Esophagus (tissue), 2 donors: ENCODE measurements at regions not wholly inside any gene's neighbourhood (a gene's known extent, or its start where the extent isn't known, plus 50 kb on each side); places are given as distances from the start of the nearest gene placed in this dataset.
"Not testable (repeated sequence)": the region's sequence is repeated elsewhere in the genome, so short reads cannot be mapped to it uniquely, and the experiment has no call there.

Source experiments
- H3K27ac ChIP-seq, 2 donors: one replicate each; pipeline ENCODE4 v1.5.1; 2013; ENCODE audit warnings: low read depth in 2 of 2, mild to moderate bottlenecking in 2 of 2, inconsistent platforms in 1 of 2, low read length in 1 of 2, moderate library complexity in 1 of 2
- H3K27me3 ChIP-seq, 2 donors: one replicate each; pipeline ENCODE4 v1.6.1; 2013; ENCODE audit warnings: low read length in 2 of 2, control low read depth in 1 of 2, mild to moderate bottlenecking in 1 of 2; ENCODE audit not compliant: insufficient read depth in 2 of 2, control insufficient read depth in 1 of 2
- H3K36me3 ChIP-seq, 2 donors: one replicate each; pipeline ENCODE4 v1.6.1; 2013; ENCODE audit warnings: low read length in 1 of 2; ENCODE audit not compliant: control insufficient read depth in 2 of 2, insufficient read depth in 2 of 2
- H3K4me1 ChIP-seq, 2 donors: one replicate each; pipeline ENCODE4 v1.6.1; 2013; ENCODE audit warnings: low read length in 1 of 2; ENCODE audit not compliant: control insufficient read depth in 2 of 2, insufficient read depth in 2 of 2
- H3K4me3 ChIP-seq, 2 donors: one replicate each; pipeline ENCODE4 v1.5.1; 2013; ENCODE audit warnings: low read length in 2 of 2, mild to moderate bottlenecking in 2 of 2, low read depth in 1 of 2, moderate library complexity in 1 of 2
- H3K9me3 ChIP-seq, 2 donors: one replicate each; pipeline ENCODE4 v1.6.1; 2013; ENCODE audit warnings: mild to moderate bottlenecking in 2 of 2, low read depth in 1 of 2, low read length in 1 of 2, moderate library complexity in 1 of 2; ENCODE audit not compliant: control insufficient read depth in 2 of 2, insufficient read depth in 1 of 2
- WGBS, 2 donors: extraction: QIAGEN DNeasy Blood & Tissue Kit; methylation state at CpG; one replicate each; pipeline ENCODE4 v1.1.7; 2013; 5-methylcytosine and 5-hydroxymethylcytosine counted together
- donor health status: healthy with polysubstance abuse.
- donor health status: Bipolar disorder and iron deficiency.

DNA sequence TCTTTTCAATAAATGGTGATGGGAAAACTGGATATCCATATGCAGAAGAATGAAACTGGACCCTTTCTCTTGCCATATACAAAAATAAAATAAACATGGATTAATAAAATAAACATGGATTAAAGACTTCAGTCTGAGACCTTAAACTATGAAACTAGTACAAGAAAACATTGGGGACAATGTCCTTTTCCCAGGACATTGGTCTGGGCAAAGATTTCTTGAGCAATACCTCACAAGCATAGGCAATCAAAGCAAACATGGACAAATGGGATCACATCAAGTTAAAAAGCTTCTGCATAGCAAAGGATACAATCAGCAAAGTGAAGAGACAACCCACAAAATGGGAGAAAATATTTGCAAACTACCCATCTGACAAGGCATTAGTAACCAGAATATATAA, 108.5 kb downstream of the SOX3 start:
- H3K36me3 ChIP-seq, H3K9me3 ChIP-seq, H3K27ac ChIP-seq, H3K4me1 ChIP-seq, H3K4me3 ChIP-seq, H3K27me3 ChIP-seq: not testable (repeated sequence)

GRCh38 chrX:140393507-140393906, 111.4 kb downstream of the SOX3 start:
- Histone ChIP-seq H3K4me1 (no peaks in the 10 kb centered on the region), H3K4me3 (no peak overlapping the region), H3K27me3 (no peaks in the 10 kb centered on the region), H3K9me3 (no peaks in the 10 kb centered on the region), H3K36me3 (no peaks in the 10 kb centered on the region), H3K27ac (no peak overlapping the region)

- Histone ChIP-seq H3K4me1 (no peaks in the 10 kb centered on the region), H3K4me3 (no peak overlapping the region), H3K27me3 (no peaks in the 10 kb centered on the region), H3K9me3 (peaks cover 0 to 2% of the 10 kb centered on the region in 2 donors), H3K27ac (no peak overlapping the region), H3K36me3 (no peaks in the 10 kb centered on the region)
- WGBS, 2 donors = 32 to 36% methylated on average over 3 of the region's 3 CpGs
Observed at GRCh38 chrX:140391313-140391712, 113.6 kb downstream of the SOX3 start.

DNA sequence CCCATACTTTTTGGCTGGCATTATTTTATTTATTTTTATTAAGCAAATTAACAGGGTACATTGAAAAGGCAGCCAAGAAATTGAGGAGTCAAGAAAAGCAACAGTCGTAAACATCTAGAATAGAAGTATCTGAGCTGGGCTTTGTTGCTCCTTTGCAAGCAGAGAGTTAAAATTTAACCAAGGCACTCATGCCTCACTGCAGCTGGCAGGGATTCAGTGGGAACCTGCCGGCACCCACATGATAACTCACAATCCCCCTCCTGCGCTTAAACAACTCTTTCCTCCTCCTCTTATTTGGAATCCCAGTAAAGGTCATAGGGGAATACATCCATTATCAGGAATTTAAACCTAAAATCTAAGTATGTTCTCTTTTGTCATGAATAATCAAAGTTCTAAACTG, 115.5 kb downstream of the SOX3 start:
- H3K27me3 ChIP-seq = no peaks in the 10 kb centered on the region
- H3K4me1 ChIP-seq = no peaks in the 10 kb centered on the region
- H3K36me3 ChIP-seq = no peaks in the 10 kb centered on the region
- H3K27ac ChIP-seq = no peak overlapping the region
- peaks cover 0 to 2% of the 10 kb centered on the region in 2 donors for H3K9me3 ChIP-seq
- H3K4me3 ChIP-seq = no peak overlapping the region
- 35 to 49% methylated on average over 3 of the region's 3 CpGs for WGBS, 2 donors

- Histone ChIP-seq H3K4me3 (no peak overlapping the region), H3K4me1 (no peaks in the 10 kb centered on the region), H3K9me3 (no peaks in the 10 kb centered on the region), H3K27ac (no peak overlapping the region), H3K36me3 (no peaks in the 10 kb centered on the region), H3K27me3 (no peaks in the 10 kb centered on the region)
- 75 to 83% methylated on average over 4 of the region's 4 CpGs for WGBS, 2 donors
Observed at GRCh38 chrX:140362861-140363260, 142.0 kb downstream of the SOX3 start.

- Histone ChIP-seq H3K4me1 (no peaks in the 10 kb centered on the region), H3K27me3 (no peaks in the 10 kb centered on the region), H3K9me3 (no peaks in the 10 kb centered on the region), H3K36me3 (no peaks in the 10 kb centered on the region), H3K4me3 (no peak overlapping the region), H3K27ac (no peak overlapping the region)
- WGBS, 2 donors = 51 to 57% methylated on average over 3 of the region's 3 CpGs
Observed at GRCh38 chrX:140360924-140361323, 143.9 kb downstream of the SOX3 start.

DNA sequence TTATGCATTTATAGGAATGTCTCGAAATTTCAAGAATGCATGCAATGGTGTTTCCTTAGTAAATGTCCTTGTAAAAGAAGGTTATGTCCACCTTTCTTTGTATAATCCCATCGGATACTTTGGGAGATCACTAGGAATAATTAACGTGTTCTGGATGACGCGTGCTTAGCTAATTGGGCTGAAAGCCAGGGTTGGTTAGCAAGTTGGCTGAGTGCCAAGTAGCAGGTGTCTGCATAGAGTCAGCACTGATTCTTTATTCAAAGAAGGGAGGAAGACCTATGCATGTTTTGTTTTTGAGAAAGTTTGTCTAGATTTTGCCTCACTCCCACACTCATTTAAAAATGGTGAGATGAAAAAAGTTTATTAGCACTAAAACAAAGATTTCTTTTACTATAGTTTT, 144.6 kb downstream of the SOX3 start:
- H3K36me3 ChIP-seq = no peaks in the 10 kb centered on the region
- no peaks in the 10 kb centered on the region for H3K27me3 ChIP-seq
- WGBS, 2 donors = 36 to 47% methylated on average over 5 of the region's 5 CpGs
- H3K4me1 ChIP-seq = no peaks in the 10 kb centered on the region
- no peak overlapping the region for H3K4me3 ChIP-seq
- H3K27ac ChIP-seq = no peak overlapping the region
- no peaks in the 10 kb centered on the region for H3K9me3 ChIP-seq

DNA sequence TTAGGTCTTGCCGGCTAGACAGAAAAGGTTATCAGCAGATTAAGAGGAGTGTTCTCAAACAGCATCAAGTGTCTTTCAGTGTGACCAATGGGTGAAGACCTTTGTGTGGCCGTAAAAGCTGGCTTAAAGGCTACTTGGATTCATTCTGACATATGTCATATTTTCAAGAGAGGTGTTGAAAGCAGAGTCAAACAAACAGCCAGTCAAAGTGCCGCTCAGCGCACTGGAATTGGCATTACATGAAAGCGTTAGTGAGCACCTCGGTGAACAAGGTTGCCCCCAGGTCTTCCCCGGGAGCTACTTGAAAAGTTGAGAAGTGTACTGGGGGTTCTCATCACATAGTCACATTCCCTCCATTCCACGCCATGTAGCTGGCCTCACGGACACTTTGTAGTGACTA, 148.9 kb downstream of the SOX3 start:
- Histone ChIP-seq H3K27ac (no peak overlapping the region), H3K36me3 (no peaks in the 10 kb centered on the region), H3K4me3 (no peak overlapping the region), H3K4me1 (no peaks in the 10 kb centered on the region), H3K9me3 (no peaks in the 10 kb centered on the region), H3K27me3 (no peaks in the 10 kb centered on the region)
- 36 to 61% methylated on average over 9 of the region's 9 CpGs for WGBS, 2 donors

GRCh38 chrX:140355429-140355828, 149.4 kb downstream of the SOX3 start:
- Histone ChIP-seq H3K9me3 (no peaks in the 10 kb centered on the region), H3K36me3 (no peaks in the 10 kb centered on the region)
- 65 to 69% methylated on average over 6 of the region's 6 CpGs for WGBS, 2 donors

GRCh38 chrX:140354431-140355120, 150.3 kb downstream of the SOX3 start:
- no peak overlapping the region for H3K4me3 ChIP-seq

More at GRCh38 chrX:140355429-140355828, 149.4 kb downstream of the SOX3 start:
- Histone ChIP-seq H3K4me3 (no peak overlapping the region), H3K27me3 (no peaks in the 10 kb centered on the region), H3K27ac (no peak overlapping the region), H3K4me1 (no peaks in the 10 kb centered on the region)

More at GRCh38 chrX:140354431-140355120, 150.3 kb downstream of the SOX3 start:
- WGBS, 2 donors = 24 to 30% methylated on average over 3 of the region's 3 CpGs
- Histone ChIP-seq H3K27ac (no peak overlapping the region), H3K9me3 (no peaks in the 10 kb centered on the region), H3K36me3 (no peaks in the 10 kb centered on the region), H3K4me1 (no peaks in the 10 kb centered on the region), H3K27me3 (no peaks in the 10 kb centered on the region)
